AG09319 (cell line): ENCODE measurements at regions not wholly inside any gene's neighbourhood (a gene's known extent, or its start where the extent isn't known, plus 50 kb on each side); places are given as distances from the start of the nearest gene placed in this dataset.
A peak's percentile ranks its signal among the peaks of the same experiment; 100 is the strongest.
"Not testable (repeated sequence)": the region's sequence is repeated elsewhere in the genome, so short reads cannot be mapped to it uniquely, and the experiment has no call there.

ENCODE experiments used
- DNase-seq: peaks from one replicate; pipeline ENCODE4 v3.0.0-alpha.2; 2010; ENCODE audit warnings: low read depth; ENCODE audit errors: extremely low read depth
- CTCF ChIP-seq: IDR thresholded peaks from 2 replicates; pipeline ENCODE4 v1.5.1; 2011; ENCODE audit warnings: low read depth, mild to moderate bottlenecking, inconsistent platforms, low read length, moderate library complexity

GRCh38 chr3:144583871-144584270, 612.2 kb downstream of the DIPK2A start:
- no peak for TF ChIP-seq CTCF
- no peak for DNase-seq

GRCh38 chr3:144585408-144585807, 613.8 kb downstream of the DIPK2A start:
- TF ChIP-seq CTCF = no peak
- DNase-seq = no peak

- no peak for TF ChIP-seq CTCF
Measured at GRCh38 chr3:144585953-144586352, 614.3 kb downstream of the DIPK2A start.

GRCh38 chr3:144586382-144586781, 614.8 kb downstream of the DIPK2A start:
- DNase-seq = peak; percentile 64

More at GRCh38 chr3:144585953-144586352, 614.3 kb downstream of the DIPK2A start:
- no peak for DNase-seq

GRCh38 chr3:144590854-144591253, 619.2 kb downstream of the DIPK2A start:
- no peak for TF ChIP-seq CTCF
- peak; percentile 25 for DNase-seq

More at GRCh38 chr3:144586382-144586781, 614.8 kb downstream of the DIPK2A start:
- TF ChIP-seq CTCF = no peak

GRCh38 chr3:144593881-144594280, 622.3 kb downstream of the DIPK2A start:
- DNase-seq = no peak
- TF ChIP-seq CTCF = no peak

- DNase-seq = not testable (repeated sequence)
Measured at GRCh38 chr3:144620236-144620635, 648.6 kb downstream of the DIPK2A start.

GRCh38 chr3:144622845-144623244, 651.2 kb downstream of the DIPK2A start:
- TF ChIP-seq CTCF = no peak
- no peak for DNase-seq
